ENCODE measurements at regions not wholly inside any gene's neighbourhood (a gene's known extent, or its start where the extent isn't known, plus 50 kb on each side); places are given as distances from the start of the nearest gene placed in this dataset.
A peak's percentile ranks its signal among the peaks of the same experiment; 100 is the strongest.

DNA sequence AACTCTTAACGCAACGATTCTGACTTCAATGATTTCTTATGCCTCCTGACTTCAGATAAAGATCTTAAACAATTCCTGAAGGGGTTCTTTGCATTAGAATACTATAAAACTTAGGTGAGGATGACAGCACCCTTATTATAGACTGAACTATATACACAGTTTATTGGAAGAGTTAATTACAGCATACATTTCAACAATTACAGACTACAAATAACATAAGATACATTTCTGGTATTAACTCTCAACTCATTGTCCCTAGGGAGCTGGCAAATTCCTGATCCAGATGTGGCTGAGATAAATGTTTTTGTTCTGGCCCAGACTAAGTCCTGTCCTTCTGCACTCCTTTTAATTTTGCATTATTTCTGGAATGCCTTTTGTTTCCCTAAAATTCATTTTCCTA, 155.5 kb upstream of the TMC3 start:
- no peak for DNase-seq (ENCODE audit: low read depth)

DNA sequence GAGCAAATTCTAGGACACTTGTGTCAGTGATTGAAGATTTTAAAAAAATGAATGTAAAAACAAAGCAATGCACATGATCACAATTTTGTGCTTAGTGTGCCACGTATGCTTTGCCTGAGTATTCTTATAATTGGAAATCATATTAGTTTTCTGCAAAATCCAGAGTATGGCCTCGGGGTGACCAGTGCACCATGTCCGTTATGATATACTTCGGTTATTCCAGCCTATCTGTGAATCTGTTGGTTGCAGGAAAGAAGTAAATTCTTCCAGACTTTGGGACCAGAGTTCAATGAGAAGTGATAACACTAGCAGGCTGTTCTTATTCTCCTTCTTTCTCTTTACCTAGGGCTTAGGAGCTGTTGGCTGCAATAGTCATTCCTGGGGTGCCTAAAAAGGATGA, 152.0 kb upstream of the TMC3 start:
- DNase-seq (ENCODE audit: low read depth) = no peak

DNA sequence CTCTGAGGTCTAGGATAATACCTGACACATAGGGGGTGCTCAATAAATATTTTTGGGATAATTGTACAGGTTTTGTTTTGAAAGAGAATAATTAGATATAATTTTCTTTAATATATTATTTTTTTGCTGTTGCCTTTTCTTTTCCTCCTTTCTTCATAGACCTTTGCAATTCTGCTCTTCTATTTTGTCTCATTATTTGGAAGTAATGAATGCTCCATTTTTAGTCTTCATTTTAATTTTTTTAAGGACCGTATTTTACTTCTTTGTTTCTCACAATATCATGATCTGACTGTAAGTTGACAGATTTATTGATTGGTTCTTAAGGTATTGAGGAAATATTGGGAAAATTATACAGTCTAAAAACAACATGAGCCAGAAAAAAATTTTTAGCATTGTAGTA, 150.5 kb upstream of the TMC3 start:
- no peak for DNase-seq (ENCODE audit: low read depth)

DNA sequence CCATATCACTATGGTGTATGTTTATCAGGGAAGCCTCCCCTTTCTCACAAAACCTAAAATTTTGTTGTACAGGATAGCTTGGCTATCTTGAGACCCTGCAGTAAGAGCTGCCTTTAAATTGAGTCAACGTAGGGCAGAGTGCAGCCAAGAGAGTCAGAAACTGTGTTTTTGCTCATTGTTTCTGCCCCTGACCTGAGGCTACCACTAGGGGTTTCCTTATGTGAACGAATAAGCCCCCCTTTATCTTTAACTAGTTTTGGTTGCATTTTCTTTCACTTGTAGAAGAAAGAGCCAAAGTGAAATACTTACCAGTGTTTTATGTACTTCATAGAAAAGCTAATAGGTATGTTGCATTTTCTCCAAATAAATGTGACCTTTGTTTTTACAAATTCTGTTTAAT, 149.9 kb upstream of the TMC3 start:
- no peak for DNase-seq (ENCODE audit: low read depth)

DNA sequence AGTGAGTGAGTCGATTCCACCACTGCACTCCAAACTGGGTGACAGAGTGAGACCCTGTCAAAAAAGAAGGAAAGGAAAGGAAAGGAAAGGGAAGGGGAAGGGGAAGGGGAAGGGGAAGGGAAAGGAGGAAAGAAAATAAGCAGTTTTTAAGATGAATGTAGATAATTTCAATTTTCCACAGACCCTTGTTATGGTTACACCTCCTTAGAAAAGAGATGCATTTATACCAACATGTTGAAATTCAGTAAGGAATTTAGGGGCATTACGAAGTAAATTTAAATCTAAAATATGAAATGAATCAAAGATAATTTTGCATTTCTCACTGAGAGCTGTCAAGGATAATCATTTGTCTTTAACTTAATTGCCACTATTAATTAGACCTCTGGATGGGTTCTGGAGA, 146.5 kb upstream of the TMC3 start:
- no peak for DNase-seq (ENCODE audit: low read depth)

DNA sequence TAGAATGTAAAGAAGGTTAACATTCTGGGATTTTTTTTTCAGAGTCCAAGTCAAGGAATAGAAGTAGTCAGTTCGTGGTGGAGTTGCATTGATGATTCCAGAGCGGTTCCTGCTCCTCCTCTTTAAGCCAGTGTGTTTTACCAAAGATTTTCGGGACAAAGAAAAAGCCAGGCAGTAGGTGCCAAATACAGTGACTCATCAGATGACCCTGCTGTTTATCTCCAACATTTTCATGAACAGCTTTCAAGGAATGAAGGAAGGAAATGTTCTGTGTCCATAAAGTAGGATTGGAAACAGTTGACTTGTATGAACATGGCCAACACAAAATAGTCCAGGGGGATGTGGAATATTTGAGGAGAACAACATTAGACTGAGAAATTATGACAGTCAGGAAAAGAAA, 142.4 kb upstream of the TMC3 start:
- no peak for DNase-seq (ENCODE audit: low read depth)

DNA sequence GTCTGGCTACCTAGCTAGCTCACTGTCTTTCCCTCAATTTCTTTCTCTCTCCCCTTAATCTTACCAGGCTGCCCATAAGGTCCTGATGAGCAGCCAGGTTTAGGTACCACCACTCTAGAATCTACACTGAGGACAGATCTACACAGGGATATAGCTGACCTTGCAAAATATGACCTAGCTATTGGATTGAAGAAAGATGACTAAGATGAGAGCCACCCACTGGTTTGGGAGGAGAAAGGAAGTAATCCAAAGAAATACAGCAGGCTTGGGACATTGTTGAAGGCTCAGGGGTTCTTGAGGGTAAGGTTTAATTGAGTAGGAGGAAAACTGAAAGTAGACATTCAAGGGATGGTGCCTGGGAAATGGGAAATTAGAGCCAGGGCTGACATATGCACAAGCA, 142.0 kb upstream of the TMC3 start:
- no peak for DNase-seq (ENCODE audit: low read depth)

DNA sequence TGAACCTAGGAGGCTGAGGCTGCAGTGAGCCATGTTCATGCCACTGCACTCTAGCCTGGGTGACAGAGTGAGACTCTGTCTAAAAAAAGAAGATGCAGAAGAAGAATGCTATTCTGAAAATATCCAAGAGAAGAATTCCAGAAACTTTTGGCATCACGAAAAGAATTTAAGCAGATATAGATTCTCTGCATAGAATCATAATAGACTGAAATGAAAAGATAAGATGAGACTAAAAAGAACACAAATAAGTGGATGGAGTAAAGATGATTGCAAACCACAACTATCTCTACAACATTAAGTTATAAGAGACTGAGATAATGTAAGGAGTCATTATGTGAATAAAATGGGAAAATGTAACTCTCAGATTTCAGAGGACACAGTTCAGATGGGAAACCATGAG, 140.7 kb upstream of the TMC3 start:
- DNase-seq (ENCODE audit: low read depth) = no peak

DNA sequence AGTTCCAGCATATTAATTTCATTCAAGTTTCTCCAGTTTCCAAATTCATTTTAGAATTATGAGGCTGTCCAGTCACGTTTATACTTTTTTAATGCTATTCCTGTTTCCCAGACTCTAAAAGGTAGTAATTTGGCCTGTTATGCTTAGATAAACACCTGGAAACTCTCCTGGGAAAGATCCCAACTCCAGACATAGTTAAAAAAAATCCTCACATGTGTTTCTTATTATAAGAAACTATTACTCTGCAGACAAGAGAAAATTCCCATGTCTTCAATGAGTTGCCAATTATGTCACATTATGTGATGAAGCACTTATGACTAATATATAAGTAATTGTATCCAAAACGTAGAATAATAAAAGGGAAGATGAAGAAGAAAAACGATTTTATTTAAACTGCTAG, 137.1 kb upstream of the TMC3 start:
- DNase-seq (ENCODE audit: low read depth) = no peak

DNA sequence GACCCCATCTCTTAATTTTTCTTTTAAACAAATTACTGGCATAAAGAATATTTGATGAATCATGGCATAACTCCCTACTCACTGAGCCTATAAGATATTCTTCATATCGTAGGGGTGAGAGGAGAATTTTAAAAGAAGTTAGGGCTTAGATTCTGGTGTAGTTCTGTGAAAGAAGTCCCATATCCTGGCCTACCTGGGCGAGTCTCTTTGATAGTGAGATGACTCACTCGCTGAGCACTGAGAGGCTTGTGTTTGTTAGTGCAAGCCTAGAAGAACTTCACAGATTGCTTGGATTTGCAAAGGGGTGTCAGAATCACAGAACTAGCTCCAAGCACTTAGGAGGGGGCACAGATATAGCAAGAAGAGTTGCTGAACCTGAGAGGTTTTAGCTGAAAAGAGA, 133.8 kb upstream of the TMC3 start:
- no peak for DNase-seq (ENCODE audit: low read depth)

DNA sequence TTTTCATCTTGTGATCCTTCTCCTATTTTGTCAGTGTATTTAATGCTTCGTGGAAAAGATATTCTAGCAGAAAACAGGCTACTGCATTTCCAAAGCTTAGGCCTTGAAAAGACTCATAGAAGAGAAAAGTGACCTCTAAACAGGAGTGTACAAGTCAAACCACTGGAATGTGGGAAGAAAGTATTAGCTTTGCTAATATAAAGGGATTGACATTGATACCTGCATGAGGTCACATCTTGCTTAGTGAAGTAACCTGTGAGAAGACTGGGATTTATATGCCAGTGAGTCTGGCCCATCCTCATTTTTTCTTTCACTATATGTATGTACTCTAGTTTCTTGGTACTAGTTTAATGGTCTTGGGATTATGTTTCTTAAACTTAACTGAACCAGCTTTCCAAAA, 132.9 kb upstream of the TMC3 start:
- no peak for DNase-seq (ENCODE audit: low read depth)

DNA sequence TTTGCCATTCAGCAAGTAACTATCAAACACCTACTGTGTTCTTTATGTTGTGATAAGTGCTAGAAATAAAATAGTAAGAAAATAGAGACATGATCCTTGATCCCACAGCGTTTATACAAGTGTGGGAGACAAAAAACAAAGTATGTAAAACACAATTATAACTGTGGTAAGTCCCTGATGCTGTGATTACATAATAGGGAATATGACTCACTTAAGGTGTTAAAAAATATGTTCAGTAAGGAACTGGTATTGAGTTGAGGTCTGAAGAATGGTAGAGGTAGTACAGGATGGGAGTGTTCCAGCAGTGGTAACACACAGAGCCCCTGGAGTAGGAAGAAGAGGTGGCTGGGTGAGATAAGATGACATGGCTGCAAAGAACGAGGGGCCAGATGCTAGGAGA, 132.1 kb upstream of the TMC3 start:
- no peak for DNase-seq (ENCODE audit: low read depth)

DNA sequence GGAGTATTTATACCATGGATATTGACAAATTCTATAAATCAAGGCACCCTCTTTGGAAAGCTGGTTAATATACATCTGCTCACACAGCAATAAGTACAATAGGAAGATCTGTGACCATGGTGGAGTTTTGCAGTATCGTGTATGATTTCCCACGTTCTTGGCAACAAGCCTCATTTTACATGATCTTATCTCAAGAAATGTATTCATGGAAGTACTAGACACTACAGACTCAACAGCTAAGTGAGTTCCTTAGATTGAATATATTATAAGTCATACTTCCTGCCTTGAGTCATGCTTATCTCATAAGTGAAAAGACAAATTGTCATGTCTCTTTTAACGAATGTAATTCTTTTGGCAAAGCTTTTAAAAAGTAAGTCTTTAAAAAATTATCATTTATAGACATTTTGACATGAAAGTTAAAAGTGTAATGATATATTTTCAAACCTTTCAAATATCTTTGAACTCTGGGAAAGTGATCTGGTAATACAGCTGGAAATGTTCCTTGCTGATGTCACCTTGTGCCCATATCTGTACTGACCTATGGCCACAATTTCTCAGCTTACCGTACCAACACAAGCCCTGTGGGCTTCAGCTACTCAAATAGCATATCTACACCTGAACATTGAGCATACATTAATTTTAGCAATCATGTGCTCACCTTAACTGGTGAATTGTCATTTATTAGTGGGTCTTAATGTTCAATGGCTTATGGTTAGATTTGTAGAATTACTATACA, 130.3 kb upstream of the TMC3 start:
- peak; percentile 15 for DNase-seq (ENCODE audit: low read depth)

DNA sequence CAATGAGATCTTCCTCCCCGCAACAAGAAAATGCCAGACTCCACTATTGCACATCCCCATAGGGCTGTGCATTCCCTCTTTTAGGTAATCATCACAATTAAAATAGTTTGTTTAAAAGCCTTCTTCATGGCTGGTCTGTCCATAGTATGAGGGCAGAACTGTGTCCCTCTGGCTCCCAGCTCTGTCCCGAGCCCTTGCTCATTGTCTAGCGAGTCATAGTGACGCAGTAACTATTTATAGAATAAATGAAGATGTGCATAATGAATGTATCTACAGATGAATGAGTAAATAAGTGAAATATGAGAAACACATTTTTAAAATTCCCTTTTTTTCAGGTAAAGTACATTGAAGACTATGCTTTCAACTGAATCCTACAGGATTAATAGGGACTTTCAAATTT, 128.4 kb upstream of the TMC3 start:
- DNase-seq (ENCODE audit: low read depth) = no peak

DNA sequence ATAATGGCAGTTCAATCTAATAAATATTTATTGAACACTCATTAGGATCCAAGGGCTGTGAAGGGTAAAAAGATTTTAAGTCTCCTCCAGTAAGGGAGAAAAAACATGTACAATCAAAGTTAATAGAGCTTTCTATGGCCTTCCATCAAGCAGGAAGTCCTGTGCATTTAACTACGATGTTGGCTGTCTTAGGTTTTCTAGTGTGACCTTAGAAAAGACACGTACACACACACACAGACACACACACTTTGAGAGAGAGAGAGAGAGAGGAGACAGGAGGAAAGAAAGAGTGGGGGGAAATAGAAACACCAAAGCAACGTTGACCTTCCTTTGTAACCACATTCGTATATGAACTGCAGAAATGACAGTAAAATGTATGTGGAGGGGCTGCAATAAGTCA, 126.1 kb upstream of the TMC3 start:
- DNase-seq (ENCODE audit: low read depth) = no peak

DNA sequence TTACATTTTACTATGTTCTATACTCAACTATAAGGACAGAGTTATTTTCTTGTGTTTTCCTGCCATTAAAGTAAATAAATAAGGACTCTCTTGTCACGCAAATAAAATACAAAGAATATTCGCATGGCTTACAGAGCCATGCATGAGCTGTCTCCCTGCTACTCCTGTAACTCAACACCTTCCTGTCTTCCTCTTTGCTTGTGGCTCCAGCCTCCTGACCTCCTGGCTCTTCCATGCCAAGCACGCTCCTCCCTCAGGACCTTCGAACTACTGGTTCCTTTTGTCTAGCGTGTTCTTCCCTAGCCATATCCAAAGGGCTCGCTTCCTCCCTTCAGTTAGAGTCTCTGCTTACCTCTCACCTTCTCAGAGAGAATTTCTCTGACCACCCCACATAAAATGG, 124.3 kb upstream of the TMC3 start:
- no peak for DNase-seq (ENCODE audit: low read depth)

DNA sequence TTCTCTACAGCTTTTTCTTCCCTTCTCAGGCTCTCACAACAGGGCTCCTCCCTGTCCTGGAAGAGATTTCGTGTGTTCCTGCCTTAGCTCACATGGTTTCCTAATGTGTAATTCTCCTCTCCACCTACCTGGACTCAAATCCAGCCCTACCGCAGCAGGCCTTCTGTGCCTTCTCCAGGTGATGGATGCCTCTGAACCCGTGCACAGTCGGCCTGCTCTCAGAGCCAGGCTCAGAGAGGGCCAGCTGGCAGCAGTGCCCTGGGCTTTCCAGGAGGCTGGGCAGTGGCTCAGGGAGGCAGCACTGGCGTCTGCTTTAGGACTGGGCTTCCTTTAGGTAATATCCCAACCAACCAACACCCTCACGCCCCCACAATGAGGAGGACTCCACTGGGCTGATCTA, 123.2 kb upstream of the TMC3 start:
- DNase-seq (ENCODE audit: low read depth) = no peak

DNA sequence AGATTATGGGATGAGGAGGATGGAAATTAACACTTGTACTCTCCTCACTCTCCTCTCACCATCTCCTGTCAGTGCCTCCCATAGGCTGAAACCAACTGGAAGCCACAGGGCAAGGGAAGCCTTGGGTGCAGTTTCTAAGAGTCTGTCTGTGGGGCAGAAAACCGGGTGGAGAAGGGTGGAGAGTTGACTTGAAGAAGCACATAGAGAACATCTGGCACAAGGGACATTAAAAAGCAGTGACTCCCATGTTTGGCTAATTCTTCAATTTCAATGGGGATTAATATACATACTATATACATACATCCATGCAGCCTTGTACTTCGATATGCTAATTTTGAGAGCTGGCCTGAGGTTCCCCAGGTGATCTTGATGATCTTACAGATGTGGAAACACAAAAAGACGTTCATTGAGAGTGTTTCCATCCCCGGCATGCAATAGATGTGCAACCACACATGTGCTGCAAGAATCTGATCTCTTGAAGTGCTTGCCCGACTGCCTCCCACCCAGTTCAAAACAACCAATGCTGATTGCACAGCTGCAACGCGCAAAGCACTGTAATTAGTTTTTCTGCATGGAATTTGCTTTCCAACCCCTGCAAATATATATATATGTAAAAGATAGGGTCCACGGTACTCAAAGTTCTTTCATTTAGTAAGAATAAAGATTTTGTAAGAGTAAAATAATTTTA, 121.9 kb upstream of the TMC3 start:
- DNase-seq (ENCODE audit: low read depth) = no peak

DNA sequence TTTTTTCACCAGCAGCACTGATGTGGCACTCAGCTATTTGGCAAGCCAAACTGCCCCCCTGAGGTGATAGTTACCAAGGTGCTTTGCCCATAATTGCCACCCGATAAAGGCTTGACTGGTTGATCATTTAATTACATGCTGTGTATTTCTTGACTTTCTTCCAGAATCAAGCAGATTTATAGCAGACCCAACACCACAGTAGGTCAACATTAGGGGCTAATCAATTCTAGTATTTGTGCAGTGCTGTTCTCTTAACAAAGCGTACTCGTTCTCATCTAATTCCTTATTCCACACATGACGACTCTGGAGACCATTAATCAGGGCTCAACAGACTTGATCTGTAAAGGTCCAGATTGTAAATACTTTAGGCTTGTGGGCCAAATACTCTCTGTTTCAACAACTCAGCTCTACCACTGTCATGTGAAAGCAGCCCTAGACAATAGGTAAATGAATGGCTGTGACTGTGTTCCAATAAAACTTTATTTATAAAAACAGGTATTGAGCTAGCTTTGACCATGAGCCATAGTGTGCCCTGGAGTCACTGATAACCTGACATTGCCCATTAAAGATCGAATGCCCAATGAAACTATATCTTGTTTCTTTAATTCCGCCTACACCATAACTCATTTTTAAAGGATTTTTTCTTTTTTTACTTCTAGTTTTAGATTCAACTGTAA, 119.1 kb upstream of the TMC3 start:
- DNase-seq (ENCODE audit: low read depth) = no peak

DNA sequence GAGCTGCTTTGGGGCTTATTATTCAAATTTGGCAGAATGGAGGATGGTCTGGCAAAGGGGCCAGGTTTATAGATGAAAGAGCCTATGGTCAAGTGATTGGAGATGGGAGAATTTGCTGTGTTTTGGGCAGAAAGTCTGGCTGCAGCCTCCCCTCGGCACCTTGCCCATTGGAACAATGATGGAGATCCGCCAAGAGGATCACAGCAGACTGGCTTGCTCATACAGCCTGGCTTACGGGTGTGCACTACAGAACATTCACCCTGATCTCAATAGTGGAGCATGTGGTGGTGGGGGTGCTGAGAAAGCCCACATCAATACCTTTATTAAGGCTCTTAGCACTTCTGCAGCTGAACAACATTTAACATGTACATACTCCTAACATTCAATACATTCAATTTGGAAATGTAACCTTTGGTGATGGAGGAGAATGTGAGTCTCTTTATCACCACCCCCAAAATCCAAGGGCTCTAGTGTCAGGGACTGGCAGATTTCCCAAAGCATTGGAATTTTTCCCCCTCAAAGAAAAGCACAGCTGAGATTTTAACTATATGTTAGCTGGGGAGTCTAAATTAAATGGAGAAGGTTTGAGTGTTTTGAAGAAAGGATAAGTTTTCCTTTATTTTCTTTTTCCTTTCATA, 118.4 kb upstream of the TMC3 start:
- DNase-seq (ENCODE audit: low read depth) = peak; percentile 7

DNA sequence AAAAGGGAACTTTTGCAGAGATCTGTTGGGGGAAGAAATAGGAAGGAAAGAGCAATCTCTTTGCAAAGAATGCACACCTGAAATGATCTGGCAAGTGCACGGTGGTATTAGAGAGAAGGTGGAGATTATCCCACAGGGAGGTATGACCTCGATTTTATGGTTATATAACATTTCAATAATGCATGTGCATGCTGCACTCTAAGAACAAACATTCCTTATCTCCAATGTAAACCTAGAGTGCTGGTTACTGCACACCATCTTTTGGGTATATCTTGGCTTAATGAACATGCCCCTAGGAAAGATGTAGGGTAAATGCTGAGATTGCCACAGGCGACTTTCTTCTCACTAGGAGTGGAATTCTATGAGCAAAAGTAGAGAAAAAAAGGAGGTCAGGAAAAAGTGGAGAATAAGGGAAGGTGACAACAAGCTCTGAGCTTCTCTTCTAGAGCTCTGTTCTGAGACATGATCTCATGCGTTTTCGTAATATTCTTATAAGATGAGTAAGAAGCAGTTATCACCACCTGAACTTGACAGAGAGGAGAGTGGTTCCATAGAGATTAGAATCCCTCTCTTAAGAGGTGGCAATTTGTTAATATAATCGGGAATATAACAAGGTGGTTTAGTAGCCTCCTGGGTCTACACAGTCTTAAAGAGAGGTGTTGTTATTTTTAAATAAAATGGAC, 117.5 kb upstream of the TMC3 start:
- DNase-seq (ENCODE audit: low read depth) = no peak

DNA sequence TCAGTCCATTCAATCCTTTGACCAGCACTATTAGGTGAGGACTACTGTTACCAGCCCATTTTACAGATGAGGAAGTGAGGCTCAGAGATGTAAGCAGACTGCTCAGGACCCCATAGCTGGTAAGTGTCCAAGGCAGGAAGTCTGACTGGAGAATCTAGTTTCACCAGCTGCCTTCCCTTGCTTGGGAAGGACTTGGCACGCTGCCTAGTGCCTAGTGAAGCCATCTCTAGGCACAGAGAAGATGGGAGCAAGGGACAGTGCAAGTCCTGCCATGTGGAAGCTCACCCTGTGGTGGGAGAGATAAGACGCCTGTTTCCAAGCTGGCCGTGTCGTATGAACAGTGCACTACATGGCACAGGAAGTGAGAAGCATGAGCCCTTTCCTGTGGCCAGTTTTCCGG, 111.8 kb upstream of the TMC3 start:
- no peak for DNase-seq (ENCODE audit: low read depth)
